GM12878 (cell line): ENCODE measurements at regions not wholly inside any gene's neighbourhood (a gene's known extent, or its start where the extent isn't known, plus 50 kb on each side); places are given as distances from the start of the nearest gene placed in this dataset.

Experiments
- ATAC-seq: fragments of 200-7000 bp; cut with Tn5 transposase; 3 replicates; pipeline ENCODE4 v1.9.1; 2020; ENCODE audit warnings: mild to moderate bottlenecking, moderate library complexity
- BruUV-seq: library from RNA; stranded (reverse); fragments of 400-500 nt; replicated peaks from 2 replicates; lab custom pipeline; 2021; lab: Mats Ljungman, UMichigan
- CTCF ChIA-PET: fragments of 300-600 bp; sonication (Branson Sonifier 250); formaldehyde crosslinking; extraction: SDS; loops from one replicate; lab custom pipeline; 2021; ENCODE audit warnings: inconsistent platforms; lab: Yijun Ruan, JAX
- POLR2A ChIA-PET: fragments of 350-600 bp; formaldehyde crosslinking; extraction: SDS; loops from one replicate; lab custom pipeline; 2021; ENCODE audit warnings: inconsistent platforms; lab: Charles Lee
- RAD21 ChIA-PET: fragments of 300-600 bp; sonication (Branson Sonifier 250); formaldehyde crosslinking; loops from one replicate; lab custom pipeline; 2023; ENCODE audit warnings: antibody characterized with exemption; ENCODE audit not compliant: unreplicated experiment; lab: Charles Lee
- SMC1A ChIA-PET: fragments of 300-600 bp; sonication (Branson Sonifier 250); formaldehyde crosslinking; loops from one replicate; lab custom pipeline; 2023; ENCODE audit not compliant: unreplicated experiment, uncharacterized antibody; lab: Charles Lee
- DNase-seq: peaks from one replicate; pipeline ENCODE4 v3.0.0-alpha.2; 2011; ENCODE audit warnings: low read depth, low spot score
- FAIRE-seq: peaks from 3 replicates; lab custom pipeline; 2011; peaks lifted over from hg19 to GRCh38; lab: Jason Lieb, UNC
- H2AFZ ChIP-seq: 2 replicates; pipeline ENCODE4 v1.6.0; 2011; ENCODE audit warnings: low read depth, low read length, control low read depth; ENCODE audit not compliant: control insufficient read depth
- H3K27ac ChIP-seq: 2 replicates; pipeline ENCODE4 v1.5.1; 2011; ENCODE audit warnings: control low read depth; ENCODE audit not compliant: control insufficient read depth, insufficient read depth
- H3K27me3 ChIP-seq, 2 experiments: replicated peaks in 1 of 2; 2 replicates each; pipeline versions ENCODE4 v1.6.0 to v1.6.1; 2011; ENCODE audit warnings: low read length in 1 of 2; ENCODE audit not compliant: control insufficient read depth in 2 of 2, insufficient read depth in 2 of 2
- H3K36me3 ChIP-seq, 2 experiments: 2 replicates each; pipeline ENCODE4 v1.5.1; 2011; ENCODE audit warnings: low read length in 1 of 2; ENCODE audit not compliant: control insufficient read depth in 2 of 2, insufficient read depth in 2 of 2
- H3K4me1 ChIP-seq: 2 replicates; pipeline ENCODE4 v1.6.1; 2011; ENCODE audit warnings: mild to moderate bottlenecking, low read length, moderate library complexity, mixed read lengths; ENCODE audit not compliant: control insufficient read depth, insufficient read depth
- H3K4me2 ChIP-seq: 2 replicates; pipeline ENCODE4 v1.6.0; 2011; ENCODE audit warnings: control low read depth; ENCODE audit not compliant: control insufficient read depth, insufficient read depth
- H3K4me3 ChIP-seq: fragments of 200-600 bp; sonication (generic); 2 replicates; pipeline ENCODE4 v1.5.1; 2016
- H3K79me2 ChIP-seq: 2 replicates; pipeline ENCODE4 v1.6.0; 2011; ENCODE audit warnings: low read length; ENCODE audit not compliant: control insufficient read depth, insufficient read depth
- H3K9ac ChIP-seq: 2 replicates; pipeline ENCODE4 v1.8.0; 2011; ENCODE audit warnings: low read length, control low read depth, mixed read lengths; ENCODE audit not compliant: control insufficient read depth, insufficient read depth
- H3K9me3 ChIP-seq: replicated peaks from 3 replicates; pipeline ENCODE4 v1.5.1; 2011; ENCODE audit warnings: mild to moderate bottlenecking, low read length; ENCODE audit not compliant: control insufficient read depth, insufficient read depth
- H4K20me1 ChIP-seq: 2 replicates; pipeline ENCODE4 v1.6.0; 2011; ENCODE audit not compliant: control insufficient read depth, insufficient read depth
- BACH1 ChIP-seq: fragments of 450-650 bp; IDR thresholded peaks from 2 replicates; pipeline ENCODE4 v1.6.1; 2017; ENCODE audit warnings: mild to moderate bottlenecking, borderline replicate concordance
- FOXK2 ChIP-seq: fragments of 450-650 bp; IDR thresholded peaks from 2 replicates; pipeline ENCODE4 v1.6.1; 2017; ENCODE audit warnings: mild to moderate bottlenecking, moderate library complexity
- MEF2B ChIP-seq: fragments of 450-650 bp; IDR thresholded peaks from 2 replicates; pipeline ENCODE4 v1.6.1; 2018; ENCODE audit warnings: mild to moderate bottlenecking, moderate library complexity; ENCODE audit not compliant: partially characterized antibody, poor library complexity, severe bottlenecking
- NKRF ChIP-seq: fragments of 450-650 bp; conservative IDR thresholded peaks from 2 replicates; pipeline ENCODE4 v1.6.1; 2017; ENCODE audit warnings: mild to moderate bottlenecking, moderate library complexity
- NR2C2 ChIP-seq: IDR thresholded peaks from 2 replicates; pipeline ENCODE4 v1.6.1; 2011; ENCODE audit warnings: borderline replicate concordance, low read depth; ENCODE audit not compliant: control insufficient read depth, insufficient read length
- POLR2A ChIP-seq: IDR thresholded peaks from 2 replicates; pipeline ENCODE4 v1.6.1; 2011; ENCODE audit warnings: low read depth, mild to moderate bottlenecking, low read length
- POLR2AphosphoS5 ChIP-seq: IDR thresholded peaks from 2 replicates; pipeline ENCODE4 v1.6.1; 2011; ENCODE audit warnings: mild to moderate bottlenecking, low read length, inconsistent platforms
- REST ChIP-seq: IDR thresholded peaks from 2 replicates; pipeline ENCODE4 v1.6.1; 2012; ENCODE audit warnings: mild to moderate bottlenecking, low read depth, low read length
- SRF ChIP-seq, 2 experiments: IDR thresholded peaks; 2 replicates each; pipeline ENCODE4 v1.6.1; 2011; ENCODE audit warnings: low read depth in 2 of 2, low read length in 2 of 2, mild to moderate bottlenecking in 1 of 2, moderate library complexity in 1 of 2
- USF1 ChIP-seq: IDR thresholded peaks from 2 replicates; pipeline ENCODE4 v1.6.1; 2011; ENCODE audit warnings: borderline replicate concordance, low read depth, mild to moderate bottlenecking, moderate library complexity, mixed read lengths, low read length; ENCODE audit not compliant: insufficient read depth; ENCODE audit errors: extremely low read length
- ZNF622 ChIP-seq: fragments of 450-650 bp; IDR thresholded peaks from 2 replicates; pipeline ENCODE4 v1.6.1; 2017; ENCODE audit warnings: mild to moderate bottlenecking, inconsistent platforms
- WGBS: methylation state at CpG from one replicate; pipeline ENCODE4 v1.1.6; 2016; ENCODE audit warnings: low lambda C conversion rate; ENCODE audit not compliant: insufficient replicate concordance, insufficient coverage; ENCODE audit errors: missing lambda C conversion rate; 5-methylcytosine and 5-hydroxymethylcytosine counted together
- in situ Hi-C: fragments of 300-500 bp; cut with MboI; formaldehyde crosslinking; loops from 9 replicates; pipeline ENCODE4 v1.14.3; 2018; ENCODE audit warnings: mixed read lengths
- intact Hi-C: fragments of 100-400 bp; cut with micrococcal nuclease; formaldehyde crosslinking; loops from one replicate; pipeline ENCODE4 v1.14.2; 2022; ENCODE audit not compliant: unreplicated experiment

- FAIRE-seq (no peak), ATAC-seq (no peak), DNase-seq (no peak)
- 19% methylated on average over 6 of the region's 6 CpGs for WGBS
- ChIA-PET SMC1A (no interaction called here), CTCF (no interaction called here), RAD21 (no interaction called here), POLR2A (no interaction called here)
- H3K4me3 ChIP-seq = no peak overlapping the region
- no peak overlapping the region for H3K27ac ChIP-seq
- no peaks in the 10 kb centered on the region for H3K9me3 ChIP-seq
- no TSS peak for BruUV-seq
- intact Hi-C loops (no loop called here), in situ Hi-C loops (no loop called here)
- no peaks in the 10 kb centered on the region for H3K4me1 ChIP-seq
- no peaks in the 10 kb centered on the region for H3K79me2 ChIP-seq
- no peak overlapping the region for H3K4me2 ChIP-seq
- H3K36me3 ChIP-seq = no peaks in the 10 kb centered on the region
- H2AFZ ChIP-seq = no peak overlapping the region
- H4K20me1 ChIP-seq = no peaks in the 10 kb centered on the region
- H3K9ac ChIP-seq = no peak overlapping the region
- TF ChIP-seq NKRF (no peak), FOXK2 (no peak)
- H3K27me3 ChIP-seq = no peaks in the 10 kb centered on the region
Observed at GRCh38 chr16:65319621-65320231, 197.9 kb upstream of the CDH11 start.

GRCh38 chr16:65318590-65319257, 196.9 kb upstream of the CDH11 start:
- Histone ChIP-seq H3K79me2 (no peaks in the 10 kb centered on the region), H2AFZ (no peak overlapping the region), H4K20me1 (no peaks in the 10 kb centered on the region), H3K4me1 (no peaks in the 10 kb centered on the region), H3K4me3 (no peak overlapping the region), H3K4me2 (no peak overlapping the region), H3K36me3 (no peaks in the 10 kb centered on the region), H3K27ac (no peak overlapping the region), H3K9me3 (no peaks in the 10 kb centered on the region), H3K9ac (no peak overlapping the region), H3K27me3 (no peaks in the 10 kb centered on the region)
- ChIA-PET CTCF (no interaction called here), POLR2A (no interaction called here), RAD21 (no interaction called here), SMC1A (no interaction called here)
- FAIRE-seq = no peak
- BruUV-seq = no TSS peak
- no peak for DNase-seq
- no peak for ATAC-seq
- in situ Hi-C loops = no loop called here
- intact Hi-C loops = no loop called here
- TF ChIP-seq BACH1 = no peak
- no peak for TF ChIP-seq REST
- TF ChIP-seq ZNF622 = no peak
- no peak for TF ChIP-seq SRF (IDR thresholded peaks at IDR 0.05; ENCODE audit: low read depth in 2 of 2, low read length in 2 of 2)
- no peak for TF ChIP-seq POLR2AphosphoS5
- no peak for TF ChIP-seq NR2C2
- TF ChIP-seq USF1 = no peak
- TF ChIP-seq POLR2A = no peak
- no peak for TF ChIP-seq MEF2B
